Gastrocnemius medialis (tissue), 4 donors: ENCODE measurements at regions not wholly inside any gene's neighbourhood (a gene's known extent, or its start where the extent isn't known, plus 50 kb on each side); places are given as distances from the start of the nearest gene placed in this dataset.
"Not testable (repeated sequence)": the region's sequence is repeated elsewhere in the genome, so short reads cannot be mapped to it uniquely, and the experiment has no call there.

Source experiments
- ATAC-seq, 2 donors: fragments of 150-250 bp; one replicate each; pipeline ENCODE4 v1.9.1; 2016
- DNase-seq, 2 donors: peaks; one replicate each; pipeline ENCODE4 v3.0.0-alpha.2; 2019
- H3K27ac ChIP-seq, 4 donors: fragments of 200-600 bp; sonication (generic); 1 replicate in 1 of 4; 2 replicates in 3 of 4; pipeline ENCODE4 v1.5.1; 2016 to 2018; ENCODE audit warnings: mild to moderate bottlenecking in 2 of 4, moderate library complexity in 1 of 4
- H3K27me3 ChIP-seq, 3 donors: fragments of 200-600 bp; sonication (generic) in 2 of 3; 1 replicate in 1 of 3; 2 replicates in 2 of 3; pipeline versions ENCODE4 v1.5.1 to v1.6.0; 2016 to 2019; ENCODE audit warnings: mild to moderate bottlenecking in 1 of 3, moderate library complexity in 1 of 3
- H3K36me3 ChIP-seq, 2 donors: fragments of 200-600 bp; sonication (generic) in 1 of 2; one replicate each; pipeline ENCODE4 v1.5.1; 2017 to 2018
- H3K4me1 ChIP-seq, 2 donors: fragments of 200-600 bp; sonication (generic) in 1 of 2; one replicate each; pipeline ENCODE4 v1.5.1; 2016 to 2017; ENCODE audit warnings: mild to moderate bottlenecking in 2 of 2
- H3K4me3 ChIP-seq, 4 donors: fragments of 200-600 bp; sonication (generic) in 3 of 4; 1 replicate in 1 of 4; 2 replicates in 3 of 4; pipeline ENCODE4 v1.5.1; 2016 to 2019; ENCODE audit warnings: mild to moderate bottlenecking in 2 of 4
- H3K9me3 ChIP-seq, 3 donors: fragments of 200-600 bp; sonication (generic) in 2 of 3; 1 replicate in 1 of 3; 2 replicates in 2 of 3; pipeline ENCODE4 v1.5.1; 2016 to 2019
- POLR2A ChIP-seq, 2 donors: fragments of 450-650 bp; IDR thresholded peaks; one replicate each; pipeline ENCODE4 v1.6.1; 2017; ENCODE audit warnings: antibody characterized with exemption in 2 of 2, mild to moderate bottlenecking in 2 of 2, moderate library complexity in 2 of 2
- in situ Hi-C, 4 donors: fragments of 200-750 bp; cut with MboI; loops; one replicate each; pipeline versions ENCODE4 v1.15.0 to v1.8.0; 2017; ENCODE audit warnings: low sequenced_read_pairs in 4 of 4
- intact Hi-C: fragments of 100-400 bp; cut with DNase I; formaldehyde crosslinking; loops from one replicate; pipeline ENCODE4 v1.15.1; 2023; ENCODE audit warnings: low total_unique reads
- TF ChIP-seq, protein P1 (sequence below), 5 experiments: fragments of 450-650 bp in 3 of 5; fragments of 200-600 bp in 2 of 5; sonication (generic) in 2 of 5; IDR thresholded peaks in 4 of 5; conservative IDR thresholded peaks in 1 of 5; 1 replicate in 4 of 5; 2 replicates in 1 of 5; pipeline ENCODE4 v1.5.1; 2016 to 2019; ENCODE audit warnings: antibody characterized with exemption in 5 of 5, mild to moderate bottlenecking in 3 of 5, moderate library complexity in 3 of 5

DNA sequence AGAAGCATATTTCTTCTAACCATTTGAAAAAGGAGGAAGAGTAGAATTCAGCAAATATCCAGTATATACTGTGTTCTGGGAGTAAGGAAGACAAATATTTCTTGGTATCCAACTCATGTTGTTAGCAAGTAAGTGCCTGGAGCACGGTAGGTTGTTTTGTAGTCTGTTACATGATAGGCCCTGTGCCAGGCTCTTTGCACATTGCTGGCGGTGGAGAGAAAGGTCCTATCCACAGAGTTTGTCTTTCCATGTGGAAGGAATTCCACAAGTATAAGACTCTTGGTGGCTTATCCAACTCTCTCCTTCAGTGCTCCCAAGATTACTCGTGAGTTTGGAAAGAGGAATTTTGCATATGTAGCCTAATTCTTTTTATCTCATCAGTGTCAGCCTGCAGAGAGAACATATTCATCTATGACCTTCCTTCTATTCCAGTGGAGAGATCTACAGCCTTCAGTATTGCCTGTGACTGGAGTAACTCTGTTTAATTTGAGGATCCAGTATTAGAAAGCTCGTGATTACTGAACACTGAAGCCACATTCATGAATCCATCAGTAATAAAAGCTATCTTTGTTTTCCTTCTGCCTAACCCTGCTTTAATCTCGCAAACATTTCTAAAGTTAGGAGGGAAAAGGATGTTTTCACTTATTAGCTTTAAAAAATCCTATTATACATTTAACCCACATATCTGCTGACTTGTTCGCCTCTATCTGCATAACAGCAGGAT lies 183.9 kb upstream of the CSNK1A1L start:
- in situ Hi-C loops, result no loop called here
- no peaks in the 10 kb centered on the region for H3K27me3 ChIP-seq
- no peak for TF ChIP-seq POLR2A (IDR thresholded peaks at IDR 0.05)
- TF ChIP-seq, protein P1, sequence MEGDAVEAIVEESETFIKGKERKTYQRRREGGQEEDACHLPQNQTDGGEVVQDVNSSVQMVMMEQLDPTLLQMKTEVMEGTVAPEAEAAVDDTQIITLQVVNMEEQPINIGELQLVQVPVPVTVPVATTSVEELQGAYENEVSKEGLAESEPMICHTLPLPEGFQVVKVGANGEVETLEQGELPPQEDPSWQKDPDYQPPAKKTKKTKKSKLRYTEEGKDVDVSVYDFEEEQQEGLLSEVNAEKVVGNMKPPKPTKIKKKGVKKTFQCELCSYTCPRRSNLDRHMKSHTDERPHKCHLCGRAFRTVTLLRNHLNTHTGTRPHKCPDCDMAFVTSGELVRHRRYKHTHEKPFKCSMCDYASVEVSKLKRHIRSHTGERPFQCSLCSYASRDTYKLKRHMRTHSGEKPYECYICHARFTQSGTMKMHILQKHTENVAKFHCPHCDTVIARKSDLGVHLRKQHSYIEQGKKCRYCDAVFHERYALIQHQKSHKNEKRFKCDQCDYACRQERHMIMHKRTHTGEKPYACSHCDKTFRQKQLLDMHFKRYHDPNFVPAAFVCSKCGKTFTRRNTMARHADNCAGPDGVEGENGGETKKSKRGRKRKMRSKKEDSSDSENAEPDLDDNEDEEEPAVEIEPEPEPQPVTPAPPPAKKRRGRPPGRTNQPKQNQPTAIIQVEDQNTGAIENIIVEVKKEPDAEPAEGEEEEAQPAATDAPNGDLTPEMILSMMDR (IDR thresholded peaks at IDR 0.05 in 4 of 5, conservative IDR thresholded peaks at IDR 0.05 in 1 of 5), result no peak
- DNase-seq (no peak), ATAC-seq (no peak)
- H3K36me3 ChIP-seq, result no peaks in the 10 kb centered on the region
- peak overlapping the region in 3 of 4 donors; percentile 5 to 29 (median 15) for H3K27ac ChIP-seq
- H3K9me3 ChIP-seq, result no peaks in the 10 kb centered on the region
- no peak overlapping the region for H3K4me3 ChIP-seq
- H3K4me1 ChIP-seq, result no peaks in the 10 kb centered on the region
- intact Hi-C loops, result no loop called here

DNA sequence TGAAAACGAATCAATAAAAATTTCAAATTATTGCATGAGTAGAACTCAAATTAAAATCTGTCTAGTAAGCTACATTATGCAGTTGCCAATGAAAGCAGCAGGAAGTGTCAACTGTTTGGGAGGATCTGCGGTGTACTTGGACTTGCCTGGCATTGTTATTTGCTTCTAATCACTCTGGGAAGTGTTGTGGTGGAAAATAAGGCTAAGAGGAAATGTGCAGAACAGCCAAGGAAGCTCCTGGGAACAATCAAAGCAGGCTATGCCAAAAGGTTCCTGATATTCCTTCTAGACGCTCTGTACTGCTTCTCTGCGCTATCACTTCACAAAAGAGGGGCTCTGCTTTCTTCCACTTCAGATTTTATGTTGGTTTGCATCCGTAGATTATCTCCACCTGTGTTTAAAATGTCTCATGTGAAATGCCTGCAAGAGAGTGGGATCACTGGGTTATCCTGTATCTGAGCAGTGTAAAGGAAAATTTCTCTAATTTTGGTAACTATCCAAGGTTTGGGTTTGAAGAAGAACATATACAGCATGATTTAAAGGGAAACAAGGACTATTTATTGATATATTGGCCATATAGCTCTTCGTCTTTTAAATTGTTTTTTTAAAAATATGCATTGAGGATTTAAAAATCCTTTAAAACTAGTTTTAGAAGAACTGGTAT lies 182.7 kb upstream of the CSNK1A1L start:
- no peak for TF ChIP-seq POLR2A (IDR thresholded peaks at IDR 0.05)
- TF ChIP-seq, protein P1 (IDR thresholded peaks at IDR 0.05 in 4 of 5, conservative IDR thresholded peaks at IDR 0.05 in 1 of 5), result no peak
- H3K27ac ChIP-seq, result peak overlapping the region in 3 of 4 donors; percentile 29 to 57 (median 41)
- no peaks in the 10 kb centered on the region for H3K9me3 ChIP-seq
- intact Hi-C loops (no loop called here), in situ Hi-C loops (no loop called here)
- H3K27me3 ChIP-seq, result no peaks in the 10 kb centered on the region
- H3K4me3 ChIP-seq, result no peak overlapping the region
- no peak for DNase-seq
- no peaks in the 10 kb centered on the region for H3K4me1 ChIP-seq
- no peaks in the 10 kb centered on the region for H3K36me3 ChIP-seq
- peak in 1 of 2 donors; percentile 70 for ATAC-seq

DNA sequence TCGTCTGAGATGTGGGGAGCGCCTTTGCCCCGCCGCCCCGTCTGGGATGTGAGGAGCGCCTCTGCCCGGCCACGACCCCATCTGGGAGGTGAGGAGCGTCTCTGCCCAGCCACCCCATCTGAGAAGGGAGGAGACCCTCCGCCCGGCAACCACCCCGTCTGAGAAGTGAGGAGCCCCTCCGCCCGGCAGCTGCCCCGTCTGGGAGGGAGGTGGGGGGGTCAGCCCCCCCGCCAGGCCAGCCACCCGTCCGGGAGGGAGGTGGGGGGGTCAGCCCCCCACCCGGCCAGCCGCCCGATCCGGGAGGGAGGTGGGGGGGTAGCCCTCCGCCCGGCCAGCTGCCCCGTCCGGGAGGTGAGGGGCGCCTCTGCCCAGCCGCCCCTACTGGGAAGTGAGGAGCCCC lies 174.8 kb upstream of the CSNK1A1L start:
- DNase-seq, H3K4me3 ChIP-seq, H3K27ac ChIP-seq, H3K9me3 ChIP-seq, H3K36me3 ChIP-seq, H3K27me3 ChIP-seq, H3K4me1 ChIP-seq, ATAC-seq, intact Hi-C loops, in situ Hi-C loops: not testable (repeated sequence)

DNA sequence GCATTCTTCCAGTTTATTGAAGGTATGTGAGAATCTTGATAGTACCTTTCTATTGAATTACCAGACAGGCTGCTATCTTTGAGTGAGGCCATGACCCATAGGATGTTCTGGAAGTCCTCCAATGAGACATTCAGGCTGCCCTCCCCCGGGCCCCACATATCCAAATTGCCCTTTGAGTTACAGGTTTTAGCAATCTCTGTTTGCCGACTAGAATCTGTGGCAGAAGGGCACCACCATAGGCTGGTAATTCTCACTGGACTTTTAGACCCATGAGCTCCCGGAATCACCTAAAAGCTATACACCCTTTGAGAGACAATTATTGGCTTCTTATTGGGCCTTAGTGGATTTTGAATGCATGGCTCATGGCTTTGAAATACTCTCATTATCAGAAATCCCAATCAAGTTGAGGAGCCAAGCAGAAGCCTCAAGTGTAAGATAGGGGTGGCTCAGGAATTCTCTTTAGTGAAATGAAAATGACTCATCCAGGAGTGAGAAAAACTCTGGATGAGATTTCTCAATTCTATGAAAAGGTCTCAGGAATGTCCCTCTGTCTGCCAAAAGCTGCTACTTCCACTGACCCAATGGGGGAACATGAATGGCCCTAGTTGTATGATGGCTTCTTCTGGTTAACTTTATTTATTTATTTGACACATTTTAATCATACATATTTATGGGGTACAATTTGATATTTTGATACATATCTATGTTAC lies 172.1 kb upstream of the CSNK1A1L start:
- Histone ChIP-seq H3K27ac (no peak overlapping the region), H3K4me3 (no peak overlapping the region), H3K36me3 (no peaks in the 10 kb centered on the region), H3K9me3 (no peaks in the 10 kb centered on the region), H3K4me1 (no peaks in the 10 kb centered on the region), H3K27me3 (no peaks in the 10 kb centered on the region)
- intact Hi-C loops, result no loop called here
- TF ChIP-seq, protein P1 (IDR thresholded peaks at IDR 0.05 in 4 of 5, conservative IDR thresholded peaks at IDR 0.05 in 1 of 5), result no peak
- no peak for TF ChIP-seq POLR2A (IDR thresholded peaks at IDR 0.05)
- in situ Hi-C loops, result no loop called here
- no peak for ATAC-seq
- DNase-seq, result no peak

DNA sequence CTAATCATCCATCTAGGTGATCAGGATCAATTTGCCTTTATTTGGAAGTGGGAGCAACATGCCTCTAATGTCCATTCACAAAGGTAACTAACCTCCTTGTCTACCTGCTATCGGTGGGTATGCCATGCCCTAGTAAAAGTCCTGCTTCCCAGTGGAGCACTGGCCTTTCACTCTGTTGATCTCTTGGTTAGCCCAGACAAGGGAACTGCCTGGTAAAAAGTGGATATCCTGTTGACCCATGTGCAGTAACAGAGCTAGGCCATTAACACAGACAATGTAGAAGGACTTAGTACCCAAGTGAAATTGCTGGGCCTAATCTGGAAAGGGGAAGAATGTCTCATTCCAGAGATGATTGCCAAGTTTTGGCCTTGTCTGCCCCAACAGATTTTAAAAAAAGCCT lies 171.5 kb upstream of the CSNK1A1L start:
- no peaks in the 10 kb centered on the region for H3K4me1 ChIP-seq

More for the DNA sequence above, 171.5 kb upstream of the CSNK1A1L start:
- no peak for TF ChIP-seq POLR2A (IDR thresholded peaks at IDR 0.05)
- TF ChIP-seq, protein P1 (IDR thresholded peaks at IDR 0.05 in 4 of 5, conservative IDR thresholded peaks at IDR 0.05 in 1 of 5), result no peak
- in situ Hi-C loops (no loop called here), intact Hi-C loops (no loop called here)
- ATAC-seq (no peak), DNase-seq (no peak)
- H3K4me3 ChIP-seq, result no peak overlapping the region
- H3K27ac ChIP-seq, result no peak overlapping the region
- H3K27me3 ChIP-seq, result no peaks in the 10 kb centered on the region
- H3K9me3 ChIP-seq, result no peaks in the 10 kb centered on the region
- no peaks in the 10 kb centered on the region for H3K36me3 ChIP-seq
